HCT116 (cell line): ENCODE measurements at regions not wholly inside any gene's neighbourhood (a gene's known extent, or its start where the extent isn't known, plus 50 kb on each side); places are given as distances from the start of the nearest gene placed in this dataset.
A peak's percentile ranks its signal among the peaks of the same experiment; 100 is the strongest.

Source experiments
- ATAC-seq: fragments of 200-7000 bp; cut with Tn5 transposase; 2 replicates; pipeline ENCODE4 v1.9.1; 2020; ENCODE audit warnings: mild to moderate bottlenecking, moderate library complexity
- BruUV-seq: library from RNA; stranded (reverse); fragments of 400-500 nt; replicated peaks from 2 replicates; lab custom pipeline; 2021; lab: Mats Ljungman, UMichigan
- CTCF ChIA-PET: fragments of 300-600 bp; sonication (Branson Sonifier 250); formaldehyde crosslinking; loops from one replicate; lab custom pipeline; 2021; ENCODE audit warnings: antibody characterized with exemption; lab: Charles Lee
- POLR2A ChIA-PET: fragments of 300-600, 350-600 bp; sonication (Branson Sonifier 250); formaldehyde crosslinking; loops from one replicate; lab custom pipeline; 2021; ENCODE audit warnings: antibody characterized with exemption; lab: Charles Lee
- RAD21 ChIA-PET, 2 experiments: fragments of 300-600 bp; sonication (Branson Sonifier 250); formaldehyde crosslinking; loops; one replicate each; lab custom pipeline; 2023; ENCODE audit warnings: low total read pairs in 2 of 2; ENCODE audit not compliant: uncharacterized antibody in 2 of 2, unreplicated experiment in 2 of 2, low non-redundant PET in 1 of 2; lab: Charles Lee
- DNase-seq: peaks from one replicate; pipeline ENCODE4 v3.0.0-alpha.2; 2010; ENCODE audit warnings: low read depth, low spot score
- H2AFZ ChIP-seq: fragments of 200-600 bp; shearing (Covaris generic), sonication (generic); 2 replicates; pipeline ENCODE4 v1.6.1; 2017; ENCODE audit warnings: low read depth, mixed run types, mixed read lengths, antibody characterized with exemption, low read length; ENCODE audit not compliant: poor library complexity, severe bottlenecking
- H3K27ac ChIP-seq: 2 replicates; pipeline ENCODE4 v1.5.1; 2012; ENCODE audit warnings: low read depth, low read length
- H3K27me3 ChIP-seq: fragments of 200-600 bp; sonication (generic); 2 replicates; pipeline ENCODE4 v1.6.1; 2016; ENCODE audit warnings: mixed run types, low read length, mixed read lengths; ENCODE audit not compliant: insufficient read depth
- H3K36me3 ChIP-seq, 2 experiments: fragments of 200-500 bp in 1 of 2; fragments of 200-600 bp in 1 of 2; sonication (Bioruptor generic) in 1 of 2; sonication (generic) in 1 of 2; 2 replicates each; pipeline versions ENCODE4 v1.5.1 to v1.6.1; 2014 to 2016; ENCODE audit warnings: low read length in 2 of 2, inconsistent platforms in 1 of 2, mixed read lengths in 1 of 2, mixed run types in 1 of 2; ENCODE audit not compliant: insufficient read depth in 2 of 2, control insufficient read depth in 1 of 2
- H3K4me1 ChIP-seq, 2 experiments: fragments of 200-600 bp in 1 of 2; sonication (generic) in 1 of 2; 2 replicates each; pipeline versions ENCODE4 v1.5.1 to v1.6.1; 2012 to 2017; ENCODE audit warnings: low read length in 2 of 2, inconsistent platforms in 1 of 2, mild to moderate bottlenecking in 1 of 2, mixed read lengths in 1 of 2, mixed run types in 1 of 2, moderate library complexity in 1 of 2; ENCODE audit not compliant: insufficient read depth in 2 of 2, control insufficient read depth in 1 of 2
- H3K4me2 ChIP-seq: fragments of 200-600 bp; sonication (generic); 2 replicates; pipeline ENCODE4 v1.6.1; 2017; ENCODE audit warnings: mixed run types, low read length, mixed read lengths
- H3K4me3 ChIP-seq, 2 experiments: fragments of 200-600 bp in 1 of 2; sonication (generic) in 1 of 2; replicated peaks in 1 of 2; 2 replicates each; pipeline ENCODE4 v1.5.1; 2011 to 2016; ENCODE audit warnings: low read length in 2 of 2, control low read depth in 1 of 2, low read depth in 1 of 2, mild to moderate bottlenecking in 1 of 2, mixed read lengths in 1 of 2, mixed run types in 1 of 2
- H3K79me2 ChIP-seq: fragments of 200-600 bp; sonication (generic); 2 replicates; pipeline ENCODE4 v1.6.1; 2017; ENCODE audit warnings: mild to moderate bottlenecking, mixed run types, low read length, moderate library complexity, mixed read lengths; ENCODE audit not compliant: insufficient read depth
- H3K9ac ChIP-seq: fragments of 200-600 bp; sonication (generic); 2 replicates; pipeline ENCODE4 v1.6.1; 2016; ENCODE audit warnings: low read length, mixed read lengths
- H3K9me2 ChIP-seq: fragments of 200-600 bp; sonication (generic), shearing (Covaris generic); 2 replicates; pipeline ENCODE4 v1.6.1; 2017; ENCODE audit warnings: mixed run types, mild to moderate bottlenecking, moderate library complexity; ENCODE audit not compliant: insufficient read depth
- H3K9me3 ChIP-seq, 2 experiments: fragments of 200-500 bp in 1 of 2; fragments of 200-600 bp in 1 of 2; sonication (Bioruptor generic) in 1 of 2; sonication (generic) in 1 of 2; 2 replicates each; pipeline ENCODE4 v1.6.1; 2014 to 2017; ENCODE audit warnings: low read length in 2 of 2, mixed read lengths in 2 of 2, inconsistent platforms in 1 of 2, low read depth in 1 of 2, mild to moderate bottlenecking in 1 of 2, mixed run types in 1 of 2, moderate library complexity in 1 of 2; ENCODE audit not compliant: control insufficient read depth in 1 of 2, insufficient read depth in 1 of 2
- H4K20me1 ChIP-seq: fragments of 200-600 bp; sonication (generic), shearing (Covaris generic); 2 replicates; pipeline ENCODE4 v1.6.1; 2017; ENCODE audit warnings: mixed run types, mild to moderate bottlenecking, moderate library complexity; ENCODE audit not compliant: insufficient read depth
- CTCF ChIP-seq, 3 experiments: fragments of 200-600 bp in 1 of 3; sonication (generic) in 1 of 3; IDR thresholded peaks in 2 of 3; conservative IDR thresholded peaks in 1 of 3; 2 replicates each; pipeline ENCODE4 v1.5.1; 2012 to 2017; ENCODE audit warnings: low read depth in 2 of 3, low read length in 2 of 3, antibody characterized with exemption in 1 of 3, borderline replicate concordance in 1 of 3, control low read depth in 1 of 3, mild to moderate bottlenecking in 1 of 3, mixed read lengths in 1 of 3, mixed run types in 1 of 3, moderate library complexity in 1 of 3; ENCODE audit not compliant: insufficient read depth in 1 of 3
- EZH2 ChIP-seq: fragments of 200-600 bp; sonication (generic); IDR thresholded peaks from 2 replicates; pipeline ENCODE4 v1.6.1; 2017; ENCODE audit warnings: antibody characterized with exemption, mixed run types
- FOSL1 ChIP-seq: IDR thresholded peaks from 2 replicates; pipeline ENCODE4 v1.6.1; 2012; ENCODE audit warnings: low read depth
- JUND ChIP-seq: IDR thresholded peaks from 2 replicates; pipeline ENCODE4 v1.6.1; 2012
- MAX ChIP-seq: IDR thresholded peaks from 2 replicates; pipeline ENCODE4 v1.6.1; 2012
- POLR2A ChIP-seq: IDR thresholded peaks from 2 replicates; pipeline ENCODE4 v1.7.0; 2011; ENCODE audit warnings: borderline replicate concordance; ENCODE audit not compliant: insufficient read depth, insufficient read length; ENCODE audit errors: extremely low read depth
- POLR2AphosphoS5 ChIP-seq: IDR thresholded peaks from 2 replicates; pipeline ENCODE4 v1.6.1; 2011; ENCODE audit warnings: mild to moderate bottlenecking, low read depth, low read length, moderate library complexity
- RAD21 ChIP-seq: IDR thresholded peaks from 2 replicates; pipeline ENCODE4 v1.6.1; 2012; ENCODE audit warnings: low read depth, mild to moderate bottlenecking
- SP1 ChIP-seq: IDR thresholded peaks from 2 replicates; pipeline ENCODE4 v1.6.1; 2012; ENCODE audit warnings: low read depth
- TCF7L2 ChIP-seq: IDR thresholded peaks from 2 replicates; pipeline ENCODE4 v1.7.0; 2011; ENCODE audit warnings: borderline replicate concordance, inconsistent platforms; ENCODE audit not compliant: insufficient read depth, insufficient read length; ENCODE audit errors: extremely low read depth
- ZBTB33 ChIP-seq: IDR thresholded peaks from 2 replicates; pipeline ENCODE4 v1.6.1; 2011; ENCODE audit warnings: mild to moderate bottlenecking, low read length, moderate library complexity; ENCODE audit not compliant: insufficient replicate concordance; ENCODE audit errors: extremely low read depth
- ZFX ChIP-seq: fragments of 450-650 bp; IDR thresholded peaks from 2 replicates; pipeline ENCODE4 v1.6.1; 2017
- intact Hi-C: fragments of 100-400 bp; cut with micrococcal nuclease; formaldehyde crosslinking; loops from 2 replicates; pipeline ENCODE4 v1.10.0; 2022
- TF ChIP-seq, protein P1 (sequence below): IDR thresholded peaks from 2 replicates; pipeline ENCODE4 v1.6.1; 2012

- POLR2A ChIA-PET, result no interaction called here
- no peak for ATAC-seq
- H3K27me3 ChIP-seq, result no peaks in the 10 kb centered on the region
- H3K4me2 ChIP-seq, result no peak overlapping the region
- intact Hi-C loops, result no loop called here
- H3K4me1 ChIP-seq, result peaks cover 5 to 16% of the 10 kb centered on the region in 2 experiments; a peak in 3 of 4 replicates
- RAD21 ChIA-PET, result no interaction called here
- H3K9me2 ChIP-seq, result no peaks in the 10 kb centered on the region
- no peaks in the 10 kb centered on the region for H3K79me2 ChIP-seq
- H3K9me3 ChIP-seq, result no peaks in the 10 kb centered on the region
- H2AFZ ChIP-seq, result no peak overlapping the region
- no peak for TF ChIP-seq SP1
- peak; percentile 36 for TF ChIP-seq RAD21
- H4K20me1 ChIP-seq, result no peaks in the 10 kb centered on the region
- CTCF ChIA-PET, result no interaction called here
- no peak overlapping the region for H3K27ac ChIP-seq
- H3K9ac ChIP-seq, result no peak overlapping the region
- no peak for DNase-seq
- BruUV-seq, result no TSS peak
- no peak overlapping the region for H3K4me3 ChIP-seq
- H3K36me3 ChIP-seq, result no peaks in the 10 kb centered on the region
Observed at GRCh38 chr6:28585335-28585734, 59.7 kb downstream of the GPX5 start.

DNA sequence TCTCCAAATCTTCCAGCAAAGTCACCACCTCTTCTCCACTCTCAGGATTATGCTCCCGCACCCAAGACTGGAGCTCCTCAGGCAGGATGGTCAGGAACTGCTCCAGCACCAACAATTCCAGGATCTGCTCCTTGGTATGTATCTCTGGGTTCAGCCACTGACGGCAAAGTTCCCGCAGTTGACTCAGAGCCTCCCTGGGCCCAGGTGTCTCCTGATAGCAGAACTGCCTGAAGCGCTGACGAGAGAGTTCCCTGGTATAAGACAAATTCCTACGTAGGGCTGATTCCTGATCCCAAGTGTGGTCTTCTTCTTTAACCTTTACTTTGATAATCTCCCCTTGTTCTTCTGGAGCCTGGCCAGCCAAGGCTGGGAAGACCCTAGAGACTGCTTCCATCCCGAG is 60.6 kb downstream of the GPX5 start:
- H3K4me3 ChIP-seq, result no peak overlapping the region
- peaks cover 5 to 16% of the 10 kb centered on the region in 2 experiments; a peak in 3 of 4 replicates for H3K4me1 ChIP-seq
- no peaks in the 10 kb centered on the region for H3K36me3 ChIP-seq
- no peaks in the 10 kb centered on the region for H3K27me3 ChIP-seq
- no peaks in the 10 kb centered on the region for H3K9me2 ChIP-seq
- POLR2A ChIA-PET, result no interaction called here
- no peaks in the 10 kb centered on the region for H4K20me1 ChIP-seq
- DNase-seq (no peak), ATAC-seq (no peak)
- H3K9ac ChIP-seq, result no peak overlapping the region
- no peak overlapping the region for H3K4me2 ChIP-seq
- RAD21 ChIA-PET, result no interaction called here
- no peak overlapping the region for H2AFZ ChIP-seq
- intact Hi-C loops, result no loop called here
- no peaks in the 10 kb centered on the region for H3K79me2 ChIP-seq
- no TSS peak for BruUV-seq
- H3K9me3 ChIP-seq, result no peaks in the 10 kb centered on the region
- CTCF ChIA-PET, result no interaction called here
- H3K27ac ChIP-seq, result no peak overlapping the region
- TF ChIP-seq JUND, result no peak
- TF ChIP-seq ZFX, result no peak
- TF ChIP-seq MAX, result no peak
- TF ChIP-seq, protein P1, sequence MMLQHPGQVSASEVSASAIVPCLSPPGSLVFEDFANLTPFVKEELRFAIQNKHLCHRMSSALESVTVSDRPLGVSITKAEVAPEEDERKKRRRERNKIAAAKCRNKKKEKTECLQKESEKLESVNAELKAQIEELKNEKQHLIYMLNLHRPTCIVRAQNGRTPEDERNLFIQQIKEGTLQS, result no peak
- no peak for TF ChIP-seq POLR2A
- TF ChIP-seq EZH2, result no peak
- no peak for TF ChIP-seq CTCF (IDR thresholded peaks at IDR 0.05 in 2 of 3, conservative IDR thresholded peaks at IDR 0.05 in 1 of 3; ENCODE audit: borderline replicate concordance in 1 of 3, insufficient read depth in 1 of 3, low read depth in 2 of 3, low read length in 2 of 3)
- no peak for TF ChIP-seq POLR2AphosphoS5
- TF ChIP-seq FOSL1, result no peak
- TF ChIP-seq TCF7L2, result no peak
- TF ChIP-seq ZBTB33, result no peak
